Inflammatory macrophage treated with lipopolysaccharide for 1 hour (primary cell): ENCODE measurements at regions not wholly inside any gene's neighbourhood (a gene's known extent, or its start where the extent isn't known, plus 50 kb on each side); places are given as distances from the start of the nearest gene placed in this dataset.
"Not testable (repeated sequence)": the region's sequence is repeated elsewhere in the genome, so short reads cannot be mapped to it uniquely, and the experiment has no call there.

Experiments
- DNase-seq, 2 donors: peaks; one replicate each; pipeline ENCODE4 v3.0.0-alpha.2; 2020 to 2022

DNA sequence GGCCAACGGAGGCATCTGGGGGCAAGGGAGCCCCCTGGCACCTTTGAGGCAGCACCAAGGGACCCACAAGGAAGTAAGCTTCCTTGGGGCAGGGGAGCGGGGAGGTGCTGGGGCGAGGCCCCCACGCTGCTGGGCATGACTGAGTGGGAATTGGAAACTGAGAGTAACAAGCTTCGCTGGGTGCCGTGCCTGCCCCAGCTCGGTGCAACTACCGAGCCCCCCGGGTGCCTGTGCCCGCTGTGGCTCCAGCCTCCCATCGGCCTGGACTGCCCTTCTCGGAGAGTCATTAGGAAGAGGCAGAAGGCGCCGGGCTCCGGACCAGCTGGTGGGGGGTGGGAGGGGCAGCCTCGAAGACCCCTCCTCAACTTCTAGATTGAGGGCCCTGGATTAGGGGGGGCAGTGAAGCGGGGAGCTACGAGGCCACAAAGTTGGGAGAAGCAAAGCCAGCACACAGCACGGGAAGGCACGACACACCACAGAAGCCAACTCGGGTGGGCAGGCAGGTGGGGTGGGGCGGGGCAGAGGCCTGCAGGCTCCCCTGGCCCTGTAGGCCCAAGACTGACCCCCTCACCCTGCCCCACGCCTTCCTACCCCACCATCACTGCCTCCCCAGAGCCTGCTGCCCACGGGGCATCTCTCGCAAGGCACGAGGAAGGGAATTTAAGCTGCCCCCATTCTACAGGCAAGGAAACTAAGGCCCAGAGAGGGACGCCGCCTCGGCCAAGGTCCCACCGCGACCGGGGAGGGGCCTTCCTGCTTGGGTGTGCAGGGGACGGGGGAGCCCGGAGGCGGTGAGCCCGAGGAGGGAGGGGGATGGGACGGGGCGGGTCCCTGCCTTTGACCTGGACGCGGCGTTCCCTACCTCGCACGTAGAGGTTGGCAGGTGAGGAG lies 83.2 kb downstream of the PTPRS start:
- DNase-seq, result no peak

GRCh38 chr19:5255602-5256231 lies 84.9 kb downstream of the PTPRS start:
- no peak for DNase-seq

DNA sequence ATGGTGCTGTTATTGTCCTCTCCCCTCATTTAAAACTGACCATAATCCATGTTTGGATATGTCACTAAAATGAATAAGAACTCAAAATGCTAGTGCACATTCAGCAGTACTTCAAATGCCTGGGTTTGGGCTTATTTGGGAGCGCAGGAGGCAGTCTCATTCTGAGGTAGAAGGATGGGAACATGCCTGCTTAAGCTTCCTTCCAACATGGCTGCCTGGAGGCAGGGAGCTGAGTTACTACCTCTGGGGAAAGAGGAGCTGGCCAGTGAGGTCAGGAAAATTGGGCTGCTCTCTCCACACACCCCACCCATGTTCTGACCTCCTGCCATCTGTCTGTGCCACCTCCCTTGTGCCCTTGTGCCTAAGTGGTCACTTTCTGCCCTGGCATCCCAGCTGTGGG lies 85.7 kb downstream of the PTPRS start:
- DNase-seq, result no peak

- DNase-seq, result no peak
Observed at GRCh38 chr19:5254543-5254942, 86.1 kb downstream of the PTPRS start.

GRCh38 chr19:5253406-5254110 lies 87.1 kb downstream of the PTPRS start:
- no peak for DNase-seq

DNA sequence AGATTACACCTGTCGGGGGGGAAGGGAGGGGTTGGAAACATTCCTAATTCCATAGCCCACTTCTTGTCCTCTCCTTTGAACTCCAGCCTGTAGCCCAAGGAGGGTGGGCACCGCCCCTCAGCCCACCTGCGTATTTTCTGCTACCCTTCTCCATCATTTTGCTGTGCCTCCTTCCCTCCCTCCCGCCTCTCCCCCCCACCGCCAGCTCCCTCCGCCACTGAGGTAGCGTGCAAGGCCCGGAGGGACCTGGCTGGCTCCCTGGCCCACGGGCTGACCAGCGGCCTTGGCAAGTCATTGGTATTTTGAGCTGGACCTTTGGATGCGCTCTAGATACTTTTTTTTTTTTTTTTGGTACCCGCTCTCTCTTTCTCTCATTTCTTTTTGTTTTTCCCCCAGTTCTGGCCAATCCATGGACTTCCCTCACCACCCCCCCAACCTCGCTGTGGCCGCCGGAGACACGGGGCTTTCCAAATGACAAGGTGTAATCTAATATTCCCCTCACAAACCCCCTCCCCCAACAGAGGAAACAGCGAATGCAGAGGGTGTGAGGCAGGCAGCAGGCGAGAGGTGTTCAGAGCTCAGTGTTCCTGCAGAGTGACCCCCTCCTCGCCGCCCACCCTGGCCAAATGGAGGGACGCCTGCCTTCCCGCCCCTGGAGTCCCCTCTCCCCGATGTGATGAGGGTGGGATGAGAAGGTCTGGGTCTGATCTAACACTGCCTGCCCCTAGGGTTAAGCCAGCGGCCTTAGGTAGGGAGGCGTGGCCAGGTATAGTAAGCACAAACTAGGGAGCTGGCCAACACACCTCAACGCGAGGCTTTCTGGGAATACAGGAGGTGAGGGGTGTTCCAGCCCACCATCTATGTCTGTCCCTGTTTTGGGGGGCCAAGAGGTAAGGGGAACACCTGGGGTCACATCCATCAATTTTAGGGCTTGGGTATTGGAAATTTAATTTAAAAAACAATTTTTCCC lies 89.2 kb downstream of the PTPRS start:
- DNase-seq, result no peak

DNA sequence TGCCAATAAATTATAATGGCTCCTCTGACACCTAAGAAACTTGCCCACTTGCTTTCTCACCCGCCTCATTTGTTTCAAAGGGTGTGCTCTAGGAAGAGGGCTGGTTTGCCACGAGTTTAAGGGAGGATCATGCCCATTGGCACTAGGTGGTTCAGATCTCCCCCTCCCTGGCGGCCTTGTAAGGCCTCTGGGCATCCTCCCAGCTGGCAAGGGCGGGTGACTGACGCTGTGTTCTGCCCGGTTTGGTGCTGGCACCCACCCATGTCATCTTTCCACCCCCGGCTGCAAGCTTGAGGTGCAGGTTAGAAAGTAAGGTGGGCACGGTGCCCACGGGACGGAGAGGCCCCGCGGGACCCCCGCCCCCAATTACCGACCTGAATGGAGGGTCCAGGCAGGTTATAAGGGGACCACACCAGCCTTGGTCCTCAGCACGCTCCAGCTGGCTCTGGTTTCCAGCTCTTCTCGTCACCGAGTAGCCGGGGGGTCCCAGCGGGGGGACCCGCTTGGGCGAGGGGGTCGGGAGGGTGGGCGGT lies 90.4 kb downstream of the PTPRS start:
- no peak for DNase-seq

DNA sequence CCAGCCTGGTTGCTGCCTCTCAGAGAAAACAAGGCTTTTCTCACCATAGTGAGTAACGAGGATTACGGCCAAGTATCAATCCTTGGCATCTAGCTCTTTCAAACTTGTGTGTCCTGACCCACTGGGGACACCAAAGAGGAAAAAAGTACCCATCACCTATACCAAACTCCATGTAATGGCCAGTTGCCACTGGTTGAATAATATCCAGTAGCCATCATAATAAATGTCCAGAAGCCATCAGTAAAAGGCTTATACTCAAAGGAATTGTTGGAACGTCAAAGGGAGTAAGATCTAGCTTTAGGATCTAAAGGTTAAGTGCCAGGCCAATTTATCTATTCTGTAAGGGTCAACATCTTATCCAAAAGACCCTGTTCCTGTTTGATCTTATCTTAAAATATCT lies 91.1 kb downstream of the PTPRS start:
- no peak for DNase-seq

DNA sequence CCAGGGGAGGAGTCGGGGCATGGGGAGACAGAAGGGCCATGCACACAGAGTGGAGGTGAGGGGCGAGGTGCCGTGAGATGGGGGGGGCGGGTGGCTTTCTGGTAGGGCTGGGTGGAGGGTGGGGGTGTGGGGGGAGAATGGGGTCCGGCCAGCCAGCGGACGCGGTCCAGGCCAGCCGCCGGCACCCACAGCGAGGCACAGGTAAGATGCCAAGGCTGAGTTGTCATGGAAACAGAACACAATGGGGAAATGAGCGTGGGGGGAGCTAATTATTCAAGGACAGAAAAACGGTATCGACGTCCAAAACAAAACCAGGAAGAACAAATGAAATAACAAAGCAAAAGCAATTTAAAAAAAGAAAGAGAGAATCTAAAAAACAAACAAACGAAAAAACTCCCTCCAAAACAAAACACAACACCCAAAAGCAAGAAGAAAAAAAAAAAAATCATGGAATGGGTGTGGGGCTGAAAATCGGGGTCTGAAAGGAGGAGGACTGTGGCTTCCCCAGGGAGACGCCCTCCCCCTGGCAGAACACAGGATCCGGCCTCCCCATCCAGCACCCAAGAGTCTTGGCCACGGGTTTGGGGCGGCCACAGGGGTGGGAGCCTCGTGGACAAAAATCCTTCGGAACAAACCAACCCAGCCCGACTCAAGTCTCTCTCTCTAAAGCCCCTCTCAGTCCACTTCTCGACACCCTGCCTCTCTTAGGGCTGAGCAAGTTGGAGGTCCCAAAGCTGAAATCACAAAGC lies 92.5 kb downstream of the PTPRS start:
- DNase-seq, result no peak

DNA sequence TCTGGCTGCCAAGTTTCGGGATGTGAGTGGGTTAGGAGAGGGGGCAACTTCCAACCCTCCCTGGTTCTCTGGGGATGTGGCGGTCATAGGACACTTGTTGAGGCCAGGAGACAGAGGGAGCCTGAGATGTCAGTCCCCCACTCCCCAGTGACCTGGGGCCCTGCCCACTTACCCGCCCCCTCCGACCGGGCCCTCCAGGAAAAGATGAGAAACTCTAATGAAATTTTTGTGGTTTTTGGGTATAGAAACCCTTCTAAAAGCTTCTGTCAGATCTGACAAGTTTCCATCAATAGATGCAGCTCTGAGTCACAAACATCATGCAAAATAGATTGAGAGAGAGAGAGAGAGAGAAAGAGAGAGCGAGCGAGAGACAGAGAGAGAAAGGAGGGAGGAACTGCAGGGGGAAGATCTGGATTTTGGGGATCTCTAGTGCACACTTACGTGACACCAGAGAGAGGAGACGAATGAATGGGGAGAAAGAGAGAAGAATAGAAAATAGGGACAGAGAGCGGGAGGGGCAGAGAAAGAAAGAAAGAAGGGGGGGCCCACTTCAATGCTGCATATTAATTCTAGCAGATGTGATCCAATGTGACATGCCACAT lies 94.0 kb downstream of the PTPRS start:
- no peak for DNase-seq

DNA sequence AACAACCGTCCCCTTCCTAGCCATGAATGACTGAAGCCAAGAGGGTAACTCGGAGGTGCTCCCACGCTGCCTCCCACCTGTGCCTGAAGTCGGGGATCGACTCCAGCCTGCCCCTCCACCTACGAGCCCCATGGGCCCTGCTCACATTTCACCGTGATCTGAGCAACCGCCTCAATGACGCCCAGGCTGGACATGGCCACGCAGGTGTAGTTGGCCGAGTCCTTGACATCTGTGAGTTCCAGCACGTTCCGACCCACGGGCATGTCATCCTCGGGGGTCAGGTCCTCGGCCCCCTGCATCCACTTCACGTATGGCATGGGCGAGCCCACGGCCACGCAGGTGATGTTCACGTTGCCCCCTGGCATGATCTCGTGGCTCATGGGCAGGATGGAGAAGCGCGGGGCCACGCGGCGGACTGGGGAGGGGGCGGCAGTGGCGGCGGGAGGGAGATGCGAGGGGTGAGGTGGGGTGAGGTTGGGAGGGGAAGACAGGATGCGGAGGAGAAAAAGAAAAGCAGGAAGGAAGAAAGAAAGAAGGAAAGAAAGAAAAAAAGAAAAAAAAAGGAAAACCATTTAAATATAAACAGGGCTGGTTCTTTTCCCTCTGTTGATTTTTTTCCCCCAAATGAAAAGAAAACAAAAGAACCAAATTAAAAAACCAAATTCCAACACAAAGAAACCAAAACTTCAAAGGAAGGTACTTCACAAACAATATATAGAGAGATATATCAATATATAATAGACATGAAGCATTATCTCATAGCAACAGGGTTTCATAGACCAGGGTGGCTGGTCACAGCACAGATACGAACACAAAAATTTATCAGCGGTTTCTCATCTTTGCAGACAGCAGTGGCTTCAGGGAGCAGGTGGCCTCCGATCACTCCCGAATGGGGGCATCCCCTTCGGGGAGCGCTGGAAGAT lies 94.7 kb downstream of the PTPRS start:
- no peak for DNase-seq

DNA sequence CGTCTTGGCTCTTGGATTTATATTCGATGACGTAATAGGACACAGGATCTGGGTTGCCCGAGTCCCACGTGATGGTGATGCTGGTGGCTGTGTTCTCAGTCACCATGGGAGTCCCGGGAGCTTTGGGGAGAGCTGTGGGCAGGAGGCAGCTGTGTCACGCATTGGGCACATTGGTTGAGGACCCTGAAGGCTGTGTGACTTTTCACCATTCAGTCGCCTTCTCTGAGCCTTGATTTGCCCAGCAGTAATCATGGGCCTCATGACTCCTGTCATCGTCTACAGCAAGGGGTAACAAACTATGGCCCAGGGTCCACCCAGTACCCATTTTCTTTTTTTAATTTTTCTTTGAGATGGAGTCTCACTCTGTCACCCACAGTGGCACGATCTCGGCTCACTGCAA lies 96.3 kb downstream of the PTPRS start:
- DNase-seq, result no peak

GRCh38 chr19:5243878-5244277 lies 96.7 kb downstream of the PTPRS start:
- no peak for DNase-seq

DNA sequence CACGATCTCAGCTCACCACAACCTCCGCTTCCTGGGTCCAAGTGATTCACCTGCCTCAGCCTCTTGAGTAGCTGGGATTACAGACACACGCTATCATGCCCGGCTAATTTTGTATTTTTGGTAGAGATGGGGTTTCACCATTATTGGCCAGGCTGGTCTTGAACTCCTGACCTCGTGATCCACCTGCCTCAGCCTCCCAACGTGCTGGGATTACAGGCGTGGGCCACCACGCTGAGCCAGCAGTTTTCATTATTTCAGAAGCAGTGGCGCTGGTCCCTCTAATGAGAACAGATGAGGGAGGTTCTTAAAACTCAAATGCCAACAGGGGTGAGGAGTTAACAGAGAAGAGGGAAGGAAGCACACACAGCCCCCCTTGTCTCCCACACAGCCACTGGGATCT lies 98.7 kb downstream of the PTPRS start:
- DNase-seq, result not testable (repeated sequence)

- DNase-seq, result no peak
Observed at GRCh38 chr19:5240011-5240410, 100.6 kb downstream of the PTPRS start.

DNA sequence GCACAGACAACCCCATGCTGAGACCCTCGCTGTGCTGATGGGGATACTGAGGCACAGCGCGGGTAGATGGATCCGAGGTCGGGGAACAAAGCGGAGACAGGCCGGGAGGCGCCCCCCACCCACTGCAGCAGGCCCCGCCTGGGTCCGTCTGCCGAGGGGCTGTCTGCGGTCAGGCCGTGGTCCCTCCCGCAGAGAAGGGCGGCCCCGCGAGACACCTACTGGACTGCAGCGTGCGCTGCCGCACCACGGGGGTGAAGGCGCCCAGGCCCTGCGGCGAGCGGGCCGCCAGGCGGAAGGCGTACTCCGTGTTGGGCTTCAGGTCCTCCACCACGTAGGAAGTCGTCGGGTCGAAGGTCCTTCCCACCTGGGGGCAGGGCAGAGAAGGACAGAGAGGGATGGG lies 101.9 kb downstream of the PTPRS start:
- no peak for DNase-seq

DNA sequence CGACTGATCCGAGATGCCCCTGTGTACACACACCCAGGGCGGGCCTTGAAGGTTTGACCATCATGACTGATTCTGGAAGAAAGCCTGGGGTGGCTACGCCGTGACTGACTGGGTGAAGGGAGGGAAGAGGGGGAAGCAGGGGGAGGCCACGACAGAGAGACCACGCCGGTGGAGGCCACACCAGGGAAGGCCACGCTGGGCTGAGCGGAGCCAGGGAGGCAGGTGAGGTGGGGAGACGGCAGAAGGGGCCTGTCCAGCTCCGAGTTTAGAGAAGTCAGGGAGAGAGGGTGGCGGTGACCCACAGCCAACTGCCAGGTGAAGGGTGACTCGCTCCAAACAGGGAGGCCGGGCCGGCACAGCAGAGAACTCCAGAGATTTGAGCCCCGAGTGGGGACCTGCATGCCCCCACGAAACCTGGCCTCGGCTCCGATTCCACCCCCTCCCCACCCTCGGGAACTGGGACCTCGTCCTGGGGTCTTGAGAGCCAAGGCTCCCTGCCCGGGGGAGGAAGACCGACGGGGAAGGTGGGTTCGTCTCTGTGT lies 102.6 kb downstream of the PTPRS start:
- DNase-seq, result no peak

GRCh38 chr19:5237190-5237780 lies 103.3 kb downstream of the PTPRS start:
- DNase-seq, result no peak
